ENCODE measurements at regions not wholly inside any gene's neighbourhood (a gene's known extent, or its start where the extent isn't known, plus 50 kb on each side); places are given as distances from the start of the nearest gene placed in this dataset.
A peak's percentile ranks its signal among the peaks of the same experiment; 100 is the strongest.

DNA sequence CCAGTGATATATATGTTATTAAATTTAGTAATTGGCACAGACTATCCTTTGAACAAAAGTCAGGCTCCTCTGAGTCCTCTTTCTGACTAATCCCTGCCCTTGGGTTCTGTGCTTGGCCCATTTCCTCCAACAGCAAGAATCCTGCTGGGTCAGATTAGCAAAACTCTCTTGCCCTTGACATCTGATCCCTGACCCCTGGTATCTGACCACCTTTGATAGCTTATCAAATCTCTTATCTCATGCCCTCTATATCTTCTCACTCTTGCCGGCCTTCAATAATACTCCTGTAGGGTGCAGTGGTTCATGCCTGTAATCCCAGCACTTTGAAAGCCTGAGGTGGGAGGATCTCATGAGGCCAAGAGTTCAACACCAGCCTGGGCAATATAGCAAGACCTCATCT lies 245.5 kb upstream of the FAM47A start:
- no peak for DNase-seq
- Histone ChIP-seq H3K4me3 (no peak overlapping the region), H3K27ac (no peak overlapping the region), H3K27me3 (ENCODE audit: low read depth) (no peaks in the 10 kb centered on the region), H3K9me3 (no peaks in the 10 kb centered on the region), H3K4me1 (no peaks in the 10 kb centered on the region), H3K36me3 (no peaks in the 10 kb centered on the region)
- TF ChIP-seq, protein P1, sequence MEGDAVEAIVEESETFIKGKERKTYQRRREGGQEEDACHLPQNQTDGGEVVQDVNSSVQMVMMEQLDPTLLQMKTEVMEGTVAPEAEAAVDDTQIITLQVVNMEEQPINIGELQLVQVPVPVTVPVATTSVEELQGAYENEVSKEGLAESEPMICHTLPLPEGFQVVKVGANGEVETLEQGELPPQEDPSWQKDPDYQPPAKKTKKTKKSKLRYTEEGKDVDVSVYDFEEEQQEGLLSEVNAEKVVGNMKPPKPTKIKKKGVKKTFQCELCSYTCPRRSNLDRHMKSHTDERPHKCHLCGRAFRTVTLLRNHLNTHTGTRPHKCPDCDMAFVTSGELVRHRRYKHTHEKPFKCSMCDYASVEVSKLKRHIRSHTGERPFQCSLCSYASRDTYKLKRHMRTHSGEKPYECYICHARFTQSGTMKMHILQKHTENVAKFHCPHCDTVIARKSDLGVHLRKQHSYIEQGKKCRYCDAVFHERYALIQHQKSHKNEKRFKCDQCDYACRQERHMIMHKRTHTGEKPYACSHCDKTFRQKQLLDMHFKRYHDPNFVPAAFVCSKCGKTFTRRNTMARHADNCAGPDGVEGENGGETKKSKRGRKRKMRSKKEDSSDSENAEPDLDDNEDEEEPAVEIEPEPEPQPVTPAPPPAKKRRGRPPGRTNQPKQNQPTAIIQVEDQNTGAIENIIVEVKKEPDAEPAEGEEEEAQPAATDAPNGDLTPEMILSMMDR (IDR thresholded peaks at IDR 0.05): no peak
- intact Hi-C loops (cut with DNase I): no loop called here
- ATAC-seq: no peak

DNA sequence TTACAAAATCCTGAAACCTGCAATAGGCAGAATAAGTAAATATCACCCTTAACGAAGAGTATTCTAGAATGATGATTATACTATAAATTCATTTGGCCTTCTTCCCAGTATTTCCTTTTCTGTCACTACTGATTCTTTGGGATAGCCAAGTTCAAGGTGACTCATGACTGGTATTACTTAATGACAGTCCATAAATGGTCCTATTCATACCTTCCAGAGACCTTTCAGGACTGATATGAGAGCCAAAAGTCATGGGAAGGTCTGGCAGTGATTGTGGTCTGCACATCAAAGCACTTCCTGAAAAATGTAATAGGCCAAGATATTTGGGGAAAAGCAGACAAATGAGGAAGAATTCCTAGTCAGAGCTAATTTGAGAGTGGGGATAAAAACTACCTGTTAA lies 239.6 kb upstream of the FAM47A start:
- TF ChIP-seq, protein P1 (IDR thresholded peaks at IDR 0.05): no peak
- intact Hi-C loops (cut with DNase I): no loop called here
- no peak overlapping the region for H3K27ac ChIP-seq

DNA sequence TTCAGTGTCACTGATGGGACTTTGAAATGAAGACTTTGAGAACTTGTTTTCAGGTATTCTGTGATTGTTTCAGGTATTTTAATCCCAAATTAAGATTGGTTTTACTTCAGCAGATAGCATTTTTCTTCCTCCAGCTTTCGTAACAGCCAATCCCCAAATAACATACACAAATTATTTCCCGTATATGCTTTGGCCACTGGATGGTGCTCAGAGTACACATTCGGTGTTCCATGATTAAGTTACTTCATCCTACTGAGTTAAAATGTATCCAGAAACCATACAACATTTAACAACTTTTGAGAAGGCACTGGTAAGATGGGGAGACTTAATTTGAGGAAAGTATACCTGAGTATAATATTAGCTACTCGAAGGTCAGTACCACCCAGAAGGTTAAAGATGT lies 233.4 kb upstream of the FAM47A start:
- no peak overlapping the region for H3K27ac ChIP-seq
- DNase-seq (no peak), ATAC-seq (no peak)
- no peaks in the 10 kb centered on the region for H3K36me3 ChIP-seq
- intact Hi-C loops (cut with DNase I): no loop called here
- H3K4me1 ChIP-seq: no peaks in the 10 kb centered on the region
- no peaks in the 10 kb centered on the region for H3K27me3 ChIP-seq (ENCODE audit: low read depth)
- TF ChIP-seq, protein P1 (IDR thresholded peaks at IDR 0.05): peak; percentile 23
- no peak overlapping the region for H3K4me3 ChIP-seq
- H3K9me3 ChIP-seq: no peaks in the 10 kb centered on the region

More for the DNA sequence above, 239.6 kb upstream of the FAM47A start:
- Histone ChIP-seq H3K27me3 (ENCODE audit: low read depth) (no peaks in the 10 kb centered on the region), H3K36me3 (no peaks in the 10 kb centered on the region), H3K4me3 (no peak overlapping the region), H3K9me3 (no peaks in the 10 kb centered on the region), H3K4me1 (no peaks in the 10 kb centered on the region)
- no peak for DNase-seq
- ATAC-seq: no peak

DNA sequence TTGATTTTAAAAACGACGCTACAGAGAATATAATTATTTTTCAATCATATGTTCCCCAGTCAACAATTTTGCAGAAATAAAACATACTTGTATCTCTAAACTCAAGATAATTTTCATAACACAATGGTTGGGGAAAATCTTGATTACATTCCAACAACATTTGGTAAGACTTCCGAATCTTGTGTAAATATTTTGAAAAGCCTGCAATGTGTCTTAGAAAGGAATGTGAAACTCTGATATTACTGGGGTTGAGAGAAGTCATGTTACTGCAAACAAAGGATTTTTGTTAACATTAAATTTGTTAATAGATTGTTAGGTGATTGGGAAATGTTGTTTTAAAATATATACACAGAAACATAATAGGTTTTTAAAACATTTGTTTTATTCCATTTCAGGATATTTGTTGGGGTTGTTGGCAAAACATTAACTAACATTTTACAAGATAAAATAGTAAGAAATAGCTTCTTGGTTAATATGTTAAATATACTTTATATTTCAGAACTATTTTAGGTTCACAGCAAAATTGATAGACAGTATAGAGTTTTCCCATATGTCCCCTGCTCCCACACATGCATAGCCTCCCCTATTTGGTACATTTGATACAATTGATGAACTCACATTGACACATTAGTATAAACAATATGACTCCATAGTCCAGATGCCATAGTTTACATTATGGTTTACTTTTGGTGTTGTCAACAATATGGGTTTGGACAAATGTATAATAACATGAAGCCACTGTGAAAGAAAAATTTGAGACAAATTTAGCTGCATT lies 218.6 kb upstream of the FAM47A start:
- ATAC-seq (no peak), DNase-seq (no peak)
- intact Hi-C loops (cut with DNase I): no loop called here
- Histone ChIP-seq H3K27ac (no peak overlapping the region), H3K36me3 (no peaks in the 10 kb centered on the region), H3K27me3 (ENCODE audit: low read depth) (no peaks in the 10 kb centered on the region), H3K4me1 (no peaks in the 10 kb centered on the region), H3K4me3 (no peak overlapping the region), H3K9me3 (no peaks in the 10 kb centered on the region)
- TF ChIP-seq, protein P1 (IDR thresholded peaks at IDR 0.05): no peak

DNA sequence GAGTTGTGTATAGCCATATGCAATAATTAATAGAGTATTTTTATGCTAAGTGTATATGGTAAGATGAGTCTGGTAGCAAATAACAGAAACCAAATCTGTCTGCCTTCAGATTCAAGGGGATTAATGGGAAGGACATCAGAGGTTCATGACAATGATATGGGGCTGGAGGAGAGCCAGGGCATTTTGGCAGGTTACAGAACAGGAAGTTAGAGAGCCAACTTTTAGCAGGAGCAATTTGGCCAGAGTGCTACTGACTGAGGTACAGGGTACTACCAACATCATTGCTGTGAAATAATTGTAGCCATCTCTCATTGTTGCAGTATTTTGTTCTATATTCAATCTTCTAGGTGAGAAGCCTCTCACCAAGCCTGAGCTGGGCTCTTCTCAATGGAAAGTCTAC lies 210.9 kb upstream of the FAM47A start:
- no peaks in the 10 kb centered on the region for H3K36me3 ChIP-seq
- ATAC-seq: no peak
- H3K27me3 ChIP-seq (ENCODE audit: low read depth): no peaks in the 10 kb centered on the region
- no peaks in the 10 kb centered on the region for H3K9me3 ChIP-seq
- no peak overlapping the region for H3K4me3 ChIP-seq
- no peaks in the 10 kb centered on the region for H3K4me1 ChIP-seq
- TF ChIP-seq, protein P1 (IDR thresholded peaks at IDR 0.05): no peak
- no peak for DNase-seq
- intact Hi-C loops (cut with DNase I): no loop called here
- no peak overlapping the region for H3K27ac ChIP-seq

Data from lower lobe of right lung (tissue), 2 donors.